HG03060 (cell line): ENCODE measurements at regions not wholly inside any gene's neighbourhood (a gene's known extent, or its start where the extent isn't known, plus 50 kb on each side); places are given as distances from the start of the nearest gene placed in this dataset.

Experiments used
- ATAC-seq: cut with Tn5 transposase; IDR thresholded peaks from one replicate; pipeline ENCODE4 v1.9.1; 2021; ENCODE audit warnings: low read depth, moderate number of reproducible peaks; ENCODE audit not compliant: unreplicated experiment

GRCh38 chr11:95717314-95717713 lies 72.3 kb downstream of the FAM76B start:
- ATAC-seq, result no peak

DNA sequence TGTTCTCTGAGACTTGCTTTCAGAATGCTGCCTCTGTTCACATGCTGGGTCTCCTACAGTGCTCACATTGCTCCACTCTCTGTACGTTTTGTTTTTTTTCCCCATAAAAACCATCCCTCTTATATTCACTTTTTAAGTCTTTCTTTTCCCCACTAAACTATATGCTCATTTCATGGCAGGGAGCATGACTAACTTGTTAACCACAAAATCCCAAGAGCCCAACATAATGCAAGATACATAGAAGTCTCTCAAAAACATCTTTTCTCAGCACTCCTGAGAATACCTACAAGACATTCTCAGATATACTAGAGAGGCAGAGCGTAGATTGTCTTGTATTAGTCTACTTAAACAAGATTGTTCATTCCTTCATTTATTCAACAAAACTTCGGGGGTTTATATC lies 73.3 kb downstream of the FAM76B start:
- ATAC-seq, result no peak

DNA sequence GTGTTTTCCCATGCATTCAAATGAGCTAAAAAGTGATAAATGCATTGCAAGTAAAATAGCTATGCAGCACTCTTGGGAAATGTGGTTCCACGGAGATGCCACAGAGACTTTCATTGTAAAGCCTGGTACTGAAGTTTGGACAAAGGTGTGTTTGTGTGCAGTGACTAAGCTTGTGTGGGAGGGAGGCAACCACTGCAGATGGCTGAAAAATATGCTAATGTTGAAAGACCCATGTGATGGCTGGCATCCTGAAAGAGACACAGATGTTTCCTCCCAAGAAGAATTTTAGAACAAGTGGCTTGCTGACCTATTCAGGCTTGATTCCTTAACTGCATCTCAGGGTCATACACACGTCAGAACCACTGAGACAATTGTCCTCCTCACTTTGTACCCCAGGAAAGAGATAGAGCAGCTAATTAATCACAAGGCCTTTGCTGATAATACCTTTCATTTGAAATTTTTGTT lies 73.8 kb downstream of the FAM76B start:
- peak; percentile 86 for ATAC-seq

DNA sequence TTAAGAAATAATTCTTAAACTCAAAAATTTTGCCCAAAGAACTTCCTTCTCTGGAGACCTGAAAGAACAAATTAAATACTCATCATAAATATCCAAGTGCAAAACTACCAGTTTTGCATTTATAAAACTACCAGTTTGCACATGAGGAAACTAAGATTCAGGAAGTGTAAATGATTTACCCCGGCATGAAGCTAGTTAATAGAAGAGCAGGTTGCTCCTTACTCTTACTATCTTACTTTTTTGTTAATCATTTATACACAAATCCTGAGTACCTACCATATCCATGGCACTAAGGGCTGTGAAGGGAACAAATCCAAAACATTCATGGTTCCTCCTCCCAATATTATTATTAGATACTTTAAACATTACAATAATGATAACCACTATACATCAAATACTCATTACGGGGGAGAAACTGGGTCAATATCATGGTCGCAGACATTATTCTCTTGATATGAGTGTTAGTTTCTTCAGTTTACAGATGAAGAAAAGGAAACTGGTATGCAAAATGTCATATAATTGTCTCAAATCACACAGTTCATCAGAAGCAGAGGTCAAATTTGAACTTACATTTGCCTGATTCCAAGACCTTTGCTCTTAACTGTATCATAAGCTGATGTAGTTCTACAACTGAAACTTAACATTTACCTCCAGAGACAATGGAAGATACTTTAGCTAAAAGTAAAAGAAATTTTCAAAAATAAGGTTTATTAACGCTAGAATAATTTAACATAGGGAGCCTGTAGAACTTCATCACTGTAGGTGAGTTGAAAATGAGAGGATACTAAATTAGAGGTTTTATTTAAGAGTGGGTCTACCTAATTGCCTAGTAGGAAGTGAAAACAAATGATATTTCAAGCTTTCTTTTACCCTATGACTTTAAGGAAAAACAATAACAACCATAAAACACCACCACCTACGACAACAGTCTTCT lies 74.5 kb downstream of the FAM76B start:
- ATAC-seq, result peak; percentile 5

DNA sequence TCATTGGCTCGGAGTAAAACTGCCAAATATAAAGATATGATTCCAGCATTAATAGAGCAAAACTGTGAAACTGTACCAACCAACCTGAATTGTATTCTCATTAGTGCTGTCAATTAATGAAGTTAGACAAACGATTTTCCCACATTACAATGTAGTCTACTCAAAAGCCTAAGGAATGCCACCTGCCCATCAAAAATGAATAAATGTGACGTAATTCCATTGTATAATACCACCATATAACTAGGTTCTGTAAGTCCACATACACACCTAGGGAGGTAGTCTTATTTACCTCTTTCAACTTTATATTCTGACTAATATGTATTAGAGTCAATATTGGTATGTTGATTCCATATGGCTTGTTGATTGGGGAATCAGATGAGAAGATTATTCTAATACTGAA lies 76.2 kb downstream of the FAM76B start:
- no peak for ATAC-seq

DNA sequence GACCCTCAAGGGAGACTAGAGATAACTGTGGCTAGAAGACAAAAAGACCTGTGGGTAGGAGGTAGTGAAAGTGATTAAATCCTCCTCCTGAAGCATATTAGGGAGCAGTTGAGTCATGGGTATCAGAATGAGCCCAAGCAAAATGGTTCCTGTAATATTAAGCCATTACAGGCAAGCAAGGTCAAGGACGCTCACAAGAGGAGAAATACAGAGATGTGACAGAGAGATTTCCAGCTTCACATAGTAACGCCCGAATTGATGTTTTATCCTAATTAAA lies 77.7 kb downstream of the FAM76B start:
- ATAC-seq, result no peak

- ATAC-seq, result no peak
Measured at GRCh38 chr11:95711162-95711944, 78.2 kb downstream of the FAM76B start.

GRCh38 chr11:95708681-95709080 lies 80.9 kb downstream of the FAM76B start:
- ATAC-seq, result no peak

DNA sequence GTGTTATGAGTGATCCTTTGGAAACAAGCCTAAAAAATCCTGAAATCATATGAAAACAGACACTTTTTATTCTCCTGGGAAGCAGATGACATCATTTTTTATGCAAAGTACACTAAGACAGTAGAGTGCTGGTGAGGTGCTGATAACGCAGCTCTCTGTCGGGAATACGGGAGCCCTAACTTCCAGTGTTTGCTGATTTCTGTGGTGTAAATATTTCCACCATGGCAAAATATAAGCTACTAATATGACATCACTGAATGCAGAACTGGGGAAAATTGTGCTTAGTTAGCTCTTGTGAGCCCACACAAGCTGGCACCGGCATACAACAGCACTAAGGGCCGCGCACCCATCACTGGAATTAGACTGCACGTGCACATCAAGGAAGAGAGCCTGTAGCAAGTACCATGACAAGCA lies 82.6 kb downstream of the FAM76B start:
- ATAC-seq, result no peak

GRCh38 chr11:95705485-95706124 lies 84.0 kb downstream of the FAM76B start:
- peak; percentile 79 for ATAC-seq

DNA sequence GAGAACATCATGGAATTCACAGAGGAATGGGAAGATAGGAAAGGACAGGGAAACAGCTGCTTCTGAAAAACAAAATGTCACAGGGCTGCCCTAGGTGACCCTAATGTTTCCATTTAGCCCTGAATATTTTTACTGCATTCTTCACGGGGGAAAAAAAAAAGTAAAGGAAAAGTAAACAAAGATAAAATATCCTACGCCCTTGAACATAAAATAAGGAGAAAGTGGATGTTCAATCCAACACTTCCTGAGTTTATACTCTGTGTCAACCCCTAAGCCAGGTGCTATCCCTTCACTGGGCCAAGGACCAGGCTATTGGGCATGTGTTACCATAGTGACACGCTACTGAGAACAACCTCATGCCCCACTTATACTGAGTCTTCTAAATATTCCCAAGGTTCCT lies 84.7 kb downstream of the FAM76B start:
- no peak for ATAC-seq

GRCh38 chr11:95703049-95703448 lies 86.5 kb downstream of the FAM76B start:
- no peak for ATAC-seq

GRCh38 chr11:95702526-95702925 lies 87.1 kb downstream of the FAM76B start:
- no peak for ATAC-seq

DNA sequence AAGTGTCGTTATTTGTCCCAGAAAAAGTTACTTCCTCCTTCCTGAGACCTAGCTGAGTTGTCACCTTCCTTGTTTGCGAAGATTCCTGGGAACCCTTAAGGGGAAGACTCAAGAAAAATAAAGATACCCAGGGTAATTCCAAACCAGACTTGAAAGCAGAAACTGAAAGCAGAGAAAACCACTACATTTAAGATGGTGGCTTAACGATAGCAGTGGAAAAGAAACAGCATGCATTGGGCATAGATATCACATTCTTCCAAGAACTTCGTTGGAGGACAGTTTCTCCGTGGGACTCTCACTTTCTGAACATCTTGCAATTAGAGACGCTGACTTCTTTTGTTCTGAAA lies 89.1 kb downstream of the FAM76B start:
- no peak for ATAC-seq

DNA sequence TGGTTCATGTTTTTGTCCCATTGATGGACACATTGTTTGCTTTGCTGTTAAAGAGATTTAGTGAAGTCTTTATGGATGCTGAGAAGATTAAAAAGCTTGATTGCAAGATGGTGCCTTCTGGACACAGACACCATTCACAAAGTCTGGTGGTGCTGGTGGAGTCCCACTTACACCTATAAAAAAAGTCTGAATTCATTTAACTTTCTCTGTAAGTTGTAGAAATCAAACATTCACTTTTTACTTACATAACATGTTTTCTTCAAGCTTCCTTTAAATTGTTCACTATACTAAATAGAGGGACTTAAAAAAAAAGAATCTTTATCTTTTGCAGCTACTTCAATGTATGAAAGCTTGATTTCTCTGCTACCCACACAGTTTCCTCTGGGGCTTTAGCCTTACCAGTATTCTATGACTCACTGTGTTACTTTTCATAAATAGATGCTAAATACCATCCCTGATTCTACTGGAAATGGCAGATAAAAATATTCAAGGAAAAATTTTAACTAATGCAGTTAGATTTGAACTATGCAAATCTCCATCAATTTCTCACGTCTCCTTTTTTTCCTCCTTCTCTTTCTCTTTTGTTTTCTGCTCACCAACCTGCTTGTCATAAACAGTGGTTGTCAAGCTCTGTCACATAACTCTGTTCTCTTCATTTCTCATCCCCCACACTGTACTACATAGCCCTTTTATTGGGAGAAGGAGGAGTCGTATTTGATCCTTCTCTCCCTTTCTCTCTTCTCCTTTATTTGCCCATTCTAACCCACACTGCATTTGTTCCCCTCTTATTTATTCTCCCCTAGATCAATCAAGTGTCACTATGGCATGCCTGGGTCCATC lies 89.7 kb downstream of the FAM76B start:
- ATAC-seq, result no peak

DNA sequence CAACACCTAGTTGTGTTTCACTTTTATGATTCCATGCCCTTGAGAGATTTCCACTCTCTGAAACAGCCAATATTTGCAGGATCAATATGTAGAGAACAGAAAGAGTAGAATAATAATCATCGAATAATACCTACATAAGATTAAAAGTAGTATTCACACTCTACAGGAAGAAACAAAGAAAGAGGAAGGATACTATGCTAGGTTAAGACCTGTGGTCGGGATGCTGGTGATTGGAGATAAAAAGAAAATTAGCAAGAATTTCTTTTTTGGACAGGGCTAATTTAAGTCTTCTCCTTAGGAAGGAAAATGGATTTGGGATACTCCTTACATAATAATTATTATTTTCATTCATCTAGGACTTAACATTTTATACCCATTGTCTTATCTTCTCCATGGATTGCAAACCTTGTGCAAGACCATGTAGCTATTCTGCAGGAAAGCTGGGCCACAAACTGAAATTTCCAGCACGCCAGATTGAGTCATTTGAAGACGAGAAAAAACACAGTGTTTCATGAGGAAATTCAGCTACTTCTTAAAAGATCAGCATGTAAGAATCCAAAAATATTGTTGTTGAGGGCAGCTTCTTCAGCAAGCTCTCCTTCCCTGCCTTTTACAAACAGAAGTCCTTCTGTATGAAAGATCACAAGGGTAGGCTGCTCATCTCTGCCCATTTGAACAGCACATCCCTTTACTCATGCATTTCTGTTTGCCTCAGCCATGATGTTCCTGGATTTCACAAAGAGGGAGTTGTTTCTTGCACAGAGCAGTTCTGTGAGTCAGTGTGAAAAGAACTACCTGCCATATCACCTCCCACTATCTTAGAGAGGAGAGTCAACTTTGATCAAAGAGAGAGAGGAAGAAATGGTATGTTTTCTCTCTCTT lies 90.7 kb downstream of the FAM76B start:
- ATAC-seq, result no peak

- no peak for ATAC-seq
Measured at GRCh38 chr11:95697614-95698408, 91.8 kb downstream of the FAM76B start.

- ATAC-seq, result no peak
Measured at GRCh38 chr11:95695181-95695580, 94.4 kb downstream of the FAM76B start.

DNA sequence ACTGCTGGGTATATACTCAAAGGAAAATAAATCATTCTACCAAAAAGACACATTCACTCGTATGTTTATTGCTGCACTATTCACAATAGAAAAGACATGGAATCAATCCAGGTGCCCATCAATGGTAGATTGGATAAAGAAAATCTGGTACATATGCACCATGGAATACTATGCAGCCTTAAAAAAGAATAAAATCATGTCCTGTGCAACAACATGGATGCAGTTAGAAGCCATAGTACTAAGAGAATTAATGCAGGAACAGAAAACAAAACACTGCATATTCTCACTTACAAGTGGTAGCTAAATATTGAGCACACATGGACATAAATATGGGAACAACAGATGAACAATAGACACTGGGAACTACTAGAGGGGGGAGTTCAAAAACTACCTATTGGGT lies 96.3 kb downstream of the FAM76B start:
- no peak for ATAC-seq
